CD4-positive, alpha-beta memory T cell (primary cell): ENCODE measurements at regions not wholly inside any gene's neighbourhood (a gene's known extent, or its start where the extent isn't known, plus 50 kb on each side); places are given as distances from the start of the nearest gene placed in this dataset.

ENCODE experiments used
- CTCF ChIA-PET: fragments of 350-600 bp; sonication (Branson Sonifier 250); formaldehyde crosslinking; loops from one replicate; lab custom pipeline; 2021; ENCODE audit warnings: inconsistent platforms; ENCODE audit not compliant: partially characterized antibody; lab: Charles Lee
- POLR2A ChIA-PET: fragments of 350-600 bp; sonication (Branson Sonifier 250); formaldehyde crosslinking; loops from one replicate; lab custom pipeline; 2021; ENCODE audit not compliant: partially characterized antibody; lab: Charles Lee
- DNase-seq, 5 donors: peaks; one replicate each; pipeline versions ENCODE4 v3.0.0 to v3.0.0-alpha.2; 2020 to 2022; ENCODE audit warnings: mixed read lengths in 1 of 5
- H3K27ac ChIP-seq: one replicate; pipeline ENCODE4 v1.7.0; 2013; ENCODE audit warnings: low read depth, low read length
- H3K27me3 ChIP-seq: 2 replicates; pipeline ENCODE4 v1.7.0; 2013; ENCODE audit warnings: mild to moderate bottlenecking, low read length, moderate library complexity; ENCODE audit not compliant: insufficient read depth
- H3K36me3 ChIP-seq: 2 replicates; pipeline ENCODE4 v1.7.0; 2013; ENCODE audit warnings: mild to moderate bottlenecking, low read length, moderate library complexity; ENCODE audit not compliant: insufficient read depth
- H3K4me1 ChIP-seq: 2 replicates; pipeline ENCODE4 v1.7.0; 2013; ENCODE audit warnings: mild to moderate bottlenecking, low read length, moderate library complexity; ENCODE audit not compliant: insufficient read depth
- H3K4me3 ChIP-seq, 2 donors: one replicate each; pipeline ENCODE4 v1.7.0; 2013; ENCODE audit warnings: low read length in 2 of 2, mild to moderate bottlenecking in 1 of 2
- H3K9me3 ChIP-seq, 2 donors: one replicate each; pipeline ENCODE4 v1.7.0; 2013; ENCODE audit warnings: low read length in 2 of 2, control low read depth in 1 of 2; ENCODE audit not compliant: control insufficient read depth in 1 of 2
- H3K27ac Mint-ChIP-seq, 7 donors: one replicate each; pipeline ENCODE4 v1.8.0; 2020 to 2021; ENCODE audit warnings: mixed read lengths in 7 of 7, mild to moderate bottlenecking in 6 of 7, inconsistent platforms in 3 of 7, moderate library complexity in 3 of 7
- H3K27me3 Mint-ChIP-seq, 2 donors: one replicate each; pipeline ENCODE4 v1.8.0; 2020 to 2021; ENCODE audit warnings: mixed read lengths in 2 of 2
- H3K36me3 Mint-ChIP-seq, 2 donors: one replicate each; pipeline ENCODE4 v1.8.0; 2020 to 2021; ENCODE audit warnings: mixed read lengths in 2 of 2, inconsistent platforms in 1 of 2, mild to moderate bottlenecking in 1 of 2
- H3K4me1 Mint-ChIP-seq, 4 donors: one replicate each; pipeline ENCODE4 v1.8.0; 2020 to 2021; ENCODE audit warnings: mixed read lengths in 4 of 4, mild to moderate bottlenecking in 1 of 4
- H3K4me3 Mint-ChIP-seq, 8 donors: one replicate each; pipeline ENCODE4 v1.8.0; 2020 to 2021; ENCODE audit warnings: mixed read lengths in 8 of 8, mild to moderate bottlenecking in 7 of 8, moderate library complexity in 6 of 8, inconsistent platforms in 3 of 8
- H3K9me3 Mint-ChIP-seq, 8 donors: one replicate each; pipeline ENCODE4 v1.8.0; 2020 to 2021; ENCODE audit warnings: mixed read lengths in 8 of 8, mild to moderate bottlenecking in 5 of 8, inconsistent platforms in 3 of 8, moderate library complexity in 1 of 8
- intact Hi-C: fragments of 100-400 bp; cut with micrococcal nuclease; formaldehyde crosslinking; loops from one replicate; pipeline ENCODE4 v1.15.1; 2023

DNA sequence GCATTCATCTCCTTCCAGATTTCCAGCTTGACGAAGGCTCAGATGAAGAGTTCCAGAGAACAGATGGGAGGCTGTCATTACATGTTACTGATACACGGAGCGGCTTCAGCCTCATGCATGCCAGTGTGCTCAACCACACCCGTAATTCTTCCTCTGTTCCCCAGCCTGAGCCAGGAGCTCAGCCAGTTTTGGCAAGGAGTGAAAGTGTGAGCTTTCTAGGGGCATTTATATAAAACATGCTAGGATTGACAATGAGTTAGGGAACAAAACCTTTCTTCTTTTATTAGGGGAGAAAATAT lies 290.4 kb upstream of the PLXNA2 start:
- H3K4me1 ChIP-seq: no peaks in the 10 kb centered on the region
- ChIA-PET POLR2A (no interaction called here), CTCF (no interaction called here)
- H3K4me3 Mint-ChIP-seq: no peak overlapping the region
- H3K36me3 Mint-ChIP-seq: no peaks in the 10 kb centered on the region
- no peaks in the 10 kb centered on the region for H3K36me3 ChIP-seq
- no peaks in the 10 kb centered on the region for H3K27me3 ChIP-seq
- no peak overlapping the region for H3K27ac Mint-ChIP-seq
- H3K4me1 Mint-ChIP-seq: no peaks in the 10 kb centered on the region
- no peak overlapping the region for H3K27ac ChIP-seq
- no peak for DNase-seq
- intact Hi-C loops: no loop called here
- H3K4me3 ChIP-seq: no peak overlapping the region
- no peaks in the 10 kb centered on the region for H3K9me3 ChIP-seq
- H3K9me3 Mint-ChIP-seq: no peaks in the 10 kb centered on the region
- peaks cover 2 to 3% of the 10 kb centered on the region in 2 donors for H3K27me3 Mint-ChIP-seq

DNA sequence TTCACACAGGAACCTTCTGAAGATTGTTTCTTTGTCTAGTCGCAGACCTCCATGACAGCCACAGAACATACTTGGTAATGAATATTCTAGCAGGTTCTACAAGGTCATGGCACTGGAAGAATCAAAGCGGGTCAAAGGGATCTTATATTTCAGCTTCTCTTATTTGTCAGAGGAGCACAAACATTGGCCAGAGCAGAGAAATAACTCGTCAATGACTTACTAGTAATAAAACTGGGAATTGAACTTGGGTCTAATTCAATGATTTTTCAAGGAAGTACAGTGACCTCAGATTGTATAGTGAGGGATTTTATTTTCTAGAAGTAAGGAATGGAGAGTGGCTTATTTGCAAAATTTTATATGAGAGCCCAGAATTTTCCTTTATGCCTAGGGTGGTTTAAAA lies 290.8 kb upstream of the PLXNA2 start:
- no peak for DNase-seq
- no peaks in the 10 kb centered on the region for H3K4me1 ChIP-seq
- Mint-ChIP-seq H3K36me3 (no peaks in the 10 kb centered on the region), H3K27ac (no peak overlapping the region), H3K27me3 (peaks cover 2% of the 10 kb centered on the region in 2 donors), H3K4me3 (no peak overlapping the region), H3K9me3 (no peaks in the 10 kb centered on the region), H3K4me1 (no peaks in the 10 kb centered on the region)
- intact Hi-C loops: no loop called here
- CTCF ChIA-PET: no interaction called here
- no peak overlapping the region for H3K4me3 ChIP-seq
- no peak overlapping the region for H3K27ac ChIP-seq
- H3K9me3 ChIP-seq: no peaks in the 10 kb centered on the region
- POLR2A ChIA-PET: no interaction called here
- H3K36me3 ChIP-seq: no peaks in the 10 kb centered on the region
- H3K27me3 ChIP-seq: no peaks in the 10 kb centered on the region

DNA sequence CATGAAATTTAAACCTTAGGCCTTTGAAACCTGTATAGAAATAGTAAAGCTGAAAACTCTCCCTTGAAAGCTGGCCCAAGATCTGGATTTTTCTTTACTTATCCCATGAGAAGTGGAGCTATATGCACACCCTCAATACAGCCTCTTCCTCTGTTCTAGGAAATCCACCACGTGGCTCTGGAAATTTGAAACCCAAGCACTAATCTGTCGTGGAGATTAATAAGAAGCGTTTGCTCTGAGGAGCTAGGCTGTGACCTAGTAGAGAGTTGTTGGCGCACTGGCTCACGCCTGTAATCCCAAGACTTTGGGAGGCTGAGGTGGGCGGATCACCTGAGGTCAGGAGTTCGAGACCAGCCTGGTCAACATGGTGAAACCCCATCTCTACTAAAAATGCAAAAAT lies 291.3 kb upstream of the PLXNA2 start:
- no peaks in the 10 kb centered on the region for H3K27me3 ChIP-seq
- CTCF ChIA-PET: interaction anchor here (1.2 kb wide), 1 partner anchor 8 kb away, joined by 3 read pairs; no protein-coding TSS in a partner anchor
- no peak for DNase-seq
- intact Hi-C loops: no loop called here
- Mint-ChIP-seq H3K9me3 (no peaks in the 10 kb centered on the region), H3K27ac (no peak overlapping the region), H3K36me3 (no peaks in the 10 kb centered on the region), H3K4me3 (no peak overlapping the region), H3K27me3 (peaks cover 0 to 2% of the 10 kb centered on the region in 2 donors), H3K4me1 (no peaks in the 10 kb centered on the region)
- no peak overlapping the region for H3K27ac ChIP-seq
- no peaks in the 10 kb centered on the region for H3K4me1 ChIP-seq
- H3K36me3 ChIP-seq: no peaks in the 10 kb centered on the region
- no peaks in the 10 kb centered on the region for H3K9me3 ChIP-seq
- no peak overlapping the region for H3K4me3 ChIP-seq
- POLR2A ChIA-PET: no interaction called here

DNA sequence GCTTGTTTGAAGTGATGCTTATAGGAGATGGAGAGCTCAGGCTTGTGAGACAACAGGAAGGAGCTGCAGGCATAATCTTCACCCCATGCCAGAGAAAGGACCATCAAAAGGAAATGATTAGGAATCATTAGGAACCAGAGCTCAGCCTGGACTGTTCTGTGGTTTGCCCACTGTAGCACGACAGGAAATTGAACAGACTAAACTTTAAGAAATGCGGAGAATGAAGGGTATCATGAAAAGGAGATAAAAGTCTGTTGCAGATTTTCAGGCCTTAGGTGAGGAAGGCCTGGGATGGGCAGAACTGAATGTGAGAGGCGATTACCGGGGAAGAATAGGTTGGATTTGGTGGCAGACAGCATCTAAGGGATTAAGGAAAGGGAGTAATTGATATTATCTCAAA lies 292.0 kb upstream of the PLXNA2 start:
- ChIA-PET POLR2A (no interaction called here), CTCF (interaction anchor here (1.2 kb wide), 1 partner anchor 9 kb away, joined by 3 read pairs; no protein-coding TSS in a partner anchor)
- H3K9me3 ChIP-seq: no peaks in the 10 kb centered on the region
- H3K27me3 ChIP-seq: no peaks in the 10 kb centered on the region
- H3K9me3 Mint-ChIP-seq: no peaks in the 10 kb centered on the region
- intact Hi-C loops: no loop called here
- no peak overlapping the region for H3K4me3 Mint-ChIP-seq
- H3K36me3 Mint-ChIP-seq: no peaks in the 10 kb centered on the region
- no peak overlapping the region for H3K4me3 ChIP-seq
- no peaks in the 10 kb centered on the region for H3K36me3 ChIP-seq
- H3K27ac Mint-ChIP-seq: no peak overlapping the region
- no peaks in the 10 kb centered on the region for H3K4me1 ChIP-seq
- no peak for DNase-seq
- H3K27ac ChIP-seq: no peak overlapping the region
- no peaks in the 10 kb centered on the region for H3K27me3 Mint-ChIP-seq
- no peaks in the 10 kb centered on the region for H3K4me1 Mint-ChIP-seq

DNA sequence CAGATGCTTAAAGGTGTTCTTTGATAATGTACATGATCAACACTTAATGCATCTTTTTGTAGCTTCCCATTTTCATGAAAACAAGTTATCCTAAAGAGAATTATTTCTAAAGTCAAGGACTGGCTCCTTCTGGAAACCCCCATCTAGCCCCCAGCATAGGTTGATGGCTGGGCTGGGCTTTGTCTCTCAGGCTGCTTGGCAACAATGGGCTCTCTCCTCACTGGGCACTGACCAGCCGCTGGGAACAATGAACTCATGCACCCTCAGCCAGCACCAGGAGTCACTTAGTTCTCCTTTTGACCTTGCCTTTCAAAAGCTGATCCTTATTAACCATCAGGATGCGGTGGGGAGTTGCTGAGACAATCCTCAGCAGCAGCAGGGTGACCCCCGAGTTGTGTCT lies 293.0 kb upstream of the PLXNA2 start:
- ChIA-PET POLR2A (no interaction called here), CTCF (no interaction called here)
- H3K27ac Mint-ChIP-seq: no peak overlapping the region

DNA sequence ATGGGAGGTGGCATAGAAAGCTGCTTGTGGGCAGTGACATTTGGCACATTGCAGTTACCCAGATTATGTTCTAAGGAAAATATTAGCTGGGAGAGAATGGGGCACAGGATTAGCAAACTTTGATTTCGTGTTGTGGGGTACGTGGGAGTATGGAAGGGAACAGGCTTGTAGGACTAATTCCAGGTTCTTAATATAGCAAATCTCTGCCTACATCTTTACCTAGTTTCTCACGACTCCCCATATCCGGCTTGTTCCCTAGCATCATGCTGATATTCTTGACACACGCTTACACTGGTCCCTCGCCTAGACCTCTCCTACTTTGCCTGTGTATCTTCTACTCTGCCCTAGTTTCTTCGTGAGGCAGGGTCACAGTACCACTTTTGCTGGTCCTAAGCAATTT lies 293.9 kb upstream of the PLXNA2 start:
- Mint-ChIP-seq H3K36me3 (no peaks in the 10 kb centered on the region), H3K27ac (no peak overlapping the region), H3K27me3 (peaks cover 2% of the 10 kb centered on the region in 2 donors), H3K4me3 (no peak overlapping the region), H3K9me3 (peaks cover 0 to 2% (median 0%) of the 10 kb centered on the region in 8 donors), H3K4me1 (no peaks in the 10 kb centered on the region)
- Histone ChIP-seq H3K27me3 (no peaks in the 10 kb centered on the region), H3K27ac (no peak overlapping the region), H3K4me1 (no peaks in the 10 kb centered on the region), H3K4me3 (no peak overlapping the region), H3K36me3 (no peaks in the 10 kb centered on the region), H3K9me3 (no peaks in the 10 kb centered on the region)
- CTCF ChIA-PET: interaction anchor here (0.9 kb wide), 1 partner anchor 10 kb away, joined by 3 read pairs; no protein-coding TSS in a partner anchor
- intact Hi-C loops: no loop called here
- POLR2A ChIA-PET: no interaction called here
- no peak for DNase-seq

More for the DNA sequence above, 293.0 kb upstream of the PLXNA2 start:
- intact Hi-C loops: no loop called here
- Mint-ChIP-seq H3K4me1 (no peaks in the 10 kb centered on the region), H3K4me3 (no peak overlapping the region), H3K9me3 (peaks cover 0 to 2% (median 0%) of the 10 kb centered on the region in 8 donors), H3K27me3 (no peaks in the 10 kb centered on the region), H3K36me3 (no peaks in the 10 kb centered on the region)
- Histone ChIP-seq H3K27ac (no peak overlapping the region), H3K4me3 (no peak overlapping the region), H3K9me3 (no peaks in the 10 kb centered on the region), H3K27me3 (no peaks in the 10 kb centered on the region), H3K4me1 (no peaks in the 10 kb centered on the region), H3K36me3 (no peaks in the 10 kb centered on the region)
- DNase-seq: no peak

DNA sequence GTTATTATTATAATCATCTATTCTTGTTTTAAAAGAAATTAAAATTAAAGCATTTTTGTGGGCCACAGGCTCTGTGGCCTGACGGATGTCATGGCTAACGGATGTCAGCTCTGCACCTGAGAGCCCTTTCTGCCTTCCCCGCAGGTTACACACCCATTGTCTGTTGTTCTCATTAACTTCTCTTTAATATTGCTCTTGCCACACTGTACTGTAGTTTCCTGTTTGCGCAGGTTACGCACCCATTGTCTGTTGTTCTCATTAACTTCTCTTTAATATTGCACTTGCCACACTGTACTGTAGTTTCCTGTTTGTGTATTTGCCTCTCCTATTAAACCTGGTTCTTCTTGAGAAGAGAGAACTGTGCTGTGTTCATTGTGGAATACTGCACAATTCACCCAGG lies 294.4 kb upstream of the PLXNA2 start:
- DNase-seq: no peak
- Histone ChIP-seq H3K4me1 (no peaks in the 10 kb centered on the region), H3K9me3 (no peaks in the 10 kb centered on the region), H3K27ac (no peak overlapping the region), H3K27me3 (no peaks in the 10 kb centered on the region), H3K36me3 (no peaks in the 10 kb centered on the region), H3K4me3 (no peak overlapping the region)
- peaks cover 2 to 3% of the 10 kb centered on the region in 2 donors for H3K27me3 Mint-ChIP-seq
- H3K27ac Mint-ChIP-seq: no peak overlapping the region
- ChIA-PET POLR2A (no interaction called here), CTCF (interaction anchor here (0.9 kb wide), 1 partner anchor 11 kb away, joined by 3 read pairs; no protein-coding TSS in a partner anchor)
- intact Hi-C loops: no loop called here
- no peaks in the 10 kb centered on the region for H3K36me3 Mint-ChIP-seq
- H3K4me1 Mint-ChIP-seq: no peaks in the 10 kb centered on the region
- peaks cover 0 to 3% (median 0%) of the 10 kb centered on the region in 8 donors for H3K9me3 Mint-ChIP-seq
- H3K4me3 Mint-ChIP-seq: no peak overlapping the region

DNA sequence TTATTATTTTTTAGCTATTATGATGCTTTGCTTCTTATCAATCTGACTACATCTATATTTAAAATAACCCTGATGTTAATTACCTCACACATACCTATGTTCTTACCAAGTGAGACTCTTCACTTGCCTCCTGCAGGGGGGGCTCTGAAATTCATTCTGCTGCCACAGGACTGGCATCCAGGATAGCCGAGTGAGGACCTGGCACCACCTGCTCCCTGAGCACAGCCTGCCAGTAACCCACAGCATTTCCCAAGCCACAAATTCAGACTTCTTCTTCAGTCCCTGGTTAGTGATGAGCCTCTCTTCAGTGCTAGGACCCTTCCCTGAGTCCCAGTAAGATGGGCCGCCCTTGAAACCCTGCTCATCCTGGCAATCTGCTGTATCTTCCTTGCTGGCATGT lies 296.5 kb upstream of the PLXNA2 start:
- peaks cover 3 to 4% of the 10 kb centered on the region in 2 donors for H3K27me3 Mint-ChIP-seq
- ChIA-PET POLR2A (no interaction called here), CTCF (no interaction called here)
- DNase-seq: no peak
- Histone ChIP-seq H3K27ac (no peak overlapping the region), H3K4me3 (no peak overlapping the region), H3K27me3 (no peaks in the 10 kb centered on the region), H3K36me3 (no peaks in the 10 kb centered on the region), H3K9me3 (no peaks in the 10 kb centered on the region), H3K4me1 (no peaks in the 10 kb centered on the region)
- no peaks in the 10 kb centered on the region for H3K4me1 Mint-ChIP-seq
- intact Hi-C loops: no loop called here
- no peak overlapping the region for H3K4me3 Mint-ChIP-seq
- H3K9me3 Mint-ChIP-seq: peaks cover 0 to 3% (median under 1%) of the 10 kb centered on the region in 8 donors
- H3K36me3 Mint-ChIP-seq: no peaks in the 10 kb centered on the region
- H3K27ac Mint-ChIP-seq: no peak overlapping the region
